Stimulated activated CD4-positive, alpha-beta T cell treated with anti-CD3 and anti-CD28 coated beads, TNF-alpha, amount 100 ng/mL, for 24 hours (primary cell): ENCODE measurements at regions not wholly inside any gene's neighbourhood (a gene's known extent, or its start where the extent isn't known, plus 50 kb on each side); places are given as distances from the start of the nearest gene placed in this dataset.
"Not testable (repeated sequence)": the region's sequence is repeated elsewhere in the genome, so short reads cannot be mapped to it uniquely, and the experiment has no call there.

Experiments used
- DNase-seq, 3 experiments: peaks; one replicate each; pipeline ENCODE4 v3.0.0-alpha.2; 2020; ENCODE audit warnings: low read depth in 3 of 3

DNA sequence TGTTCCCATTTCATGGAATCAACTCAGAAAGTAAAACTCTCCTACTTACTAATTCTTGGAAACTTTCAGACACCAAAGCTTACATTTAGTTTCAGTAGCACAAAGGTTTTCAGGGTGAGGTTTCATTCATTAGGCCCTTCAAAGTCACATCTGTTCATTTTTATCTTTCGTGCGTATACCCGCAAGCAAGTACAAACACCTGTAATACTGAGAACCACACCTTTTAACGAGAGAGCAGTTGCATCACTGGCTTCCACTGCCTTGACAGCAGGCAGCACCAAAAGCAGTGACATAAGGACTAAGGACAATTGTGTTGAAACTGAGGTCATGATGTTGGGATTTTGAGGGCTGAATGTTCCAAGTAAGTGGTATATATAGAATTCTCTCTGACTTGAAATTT, 60.5 kb downstream of the GOLGA6L22 start:
- DNase-seq = not testable (repeated sequence)

DNA sequence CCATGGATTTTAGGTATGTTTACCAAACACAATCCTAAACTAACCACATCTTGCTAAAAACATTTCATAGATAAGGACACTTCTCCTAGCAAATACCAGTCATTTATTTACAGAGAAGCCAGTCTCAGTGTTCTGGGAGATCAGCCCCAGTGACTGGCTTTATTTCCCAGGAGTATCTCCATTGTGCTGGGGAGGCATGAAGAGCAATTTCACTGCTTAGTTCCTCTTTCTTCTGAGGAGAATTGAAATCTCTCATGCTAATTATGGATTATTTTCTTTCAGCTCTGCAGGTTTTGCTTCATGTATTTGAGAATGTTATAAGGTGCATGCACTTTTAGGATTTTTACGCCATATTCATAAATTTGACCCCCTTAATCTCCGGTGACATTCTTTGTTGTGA, 67.8 kb downstream of the GOLGA6L22 start:
- DNase-seq = not testable (repeated sequence)

DNA sequence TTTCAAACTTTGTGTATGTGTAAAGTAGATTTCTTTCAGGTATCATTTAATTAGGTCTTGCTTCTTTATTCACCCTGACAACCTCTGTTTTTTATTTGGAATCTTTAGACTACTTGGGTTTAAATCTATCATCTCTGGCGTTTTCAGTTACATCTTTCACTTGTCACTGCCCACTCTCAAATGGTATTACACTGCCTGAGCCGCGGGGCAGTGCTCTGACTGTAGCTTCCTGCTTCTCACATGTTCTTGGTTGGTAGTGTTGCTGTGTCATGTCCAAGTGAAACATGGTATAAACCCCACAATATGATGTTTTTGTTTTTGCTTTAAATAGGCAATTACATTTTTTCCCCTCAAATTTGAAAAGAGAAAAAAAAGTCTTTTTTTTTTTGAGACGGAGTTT, 68.3 kb downstream of the GOLGA6L22 start:
- not testable (repeated sequence) for DNase-seq

DNA sequence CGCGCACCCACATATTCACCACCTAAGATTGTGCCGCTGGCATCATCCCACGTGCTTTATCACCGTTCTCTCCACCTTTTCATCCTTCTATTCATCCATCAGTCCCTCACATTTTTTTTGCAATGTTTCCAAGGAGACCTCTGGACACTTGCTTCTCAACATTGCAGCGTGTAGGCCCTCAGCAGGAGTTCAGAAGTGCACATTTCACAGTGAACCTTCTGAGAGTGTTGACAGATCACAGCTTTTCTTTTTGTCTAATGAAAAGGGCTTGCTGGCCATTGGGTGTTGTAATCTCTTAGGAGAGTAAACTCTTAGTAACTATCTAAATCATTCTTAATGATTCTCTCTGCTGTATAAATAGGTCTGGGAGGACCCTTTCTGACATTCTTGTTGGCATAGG, 70.5 kb downstream of the GOLGA6L22 start:
- not testable (repeated sequence) for DNase-seq

DNA sequence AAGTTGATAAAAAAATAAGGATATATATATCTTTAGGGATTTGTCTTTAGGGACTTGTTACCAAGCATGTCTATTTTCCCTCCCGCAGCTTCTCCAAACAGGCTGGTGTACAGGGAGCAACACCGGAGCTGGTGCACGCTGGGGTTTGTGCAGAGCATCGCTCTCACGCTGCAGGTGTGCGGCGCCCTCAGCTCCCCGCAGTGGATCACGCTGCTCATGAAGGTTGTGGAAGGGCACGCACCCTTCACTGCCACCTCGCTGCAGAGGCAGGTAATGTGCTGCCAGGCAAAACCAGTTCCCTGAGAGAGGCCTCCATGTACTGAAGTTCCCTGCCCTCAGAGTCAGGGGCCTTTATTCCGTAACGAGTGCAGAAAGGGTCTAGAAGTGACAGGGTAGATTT, 101.0 kb downstream of the GOLGA6L22 start:
- not testable (repeated sequence) for DNase-seq

DNA sequence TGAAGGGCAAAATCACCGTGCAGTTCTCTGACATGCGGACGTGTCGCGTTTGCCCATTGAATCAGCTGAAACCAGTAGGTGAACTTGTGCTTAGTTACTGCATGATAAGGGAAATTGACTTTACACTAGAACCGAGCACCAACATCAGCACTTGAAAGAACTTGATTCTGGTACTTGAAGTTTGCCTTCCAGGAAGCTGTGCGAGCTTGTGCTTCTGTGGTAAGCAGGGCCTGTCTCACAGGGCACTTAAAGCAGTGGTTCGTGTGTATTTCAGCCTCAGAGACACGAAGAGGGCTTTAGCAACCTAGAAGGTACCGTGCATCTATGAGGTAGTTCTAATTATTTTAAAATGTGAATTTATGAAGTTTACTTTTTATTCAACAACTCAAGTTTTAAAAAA, 103.0 kb downstream of the GOLGA6L22 start:
- DNase-seq = not testable (repeated sequence)

DNA sequence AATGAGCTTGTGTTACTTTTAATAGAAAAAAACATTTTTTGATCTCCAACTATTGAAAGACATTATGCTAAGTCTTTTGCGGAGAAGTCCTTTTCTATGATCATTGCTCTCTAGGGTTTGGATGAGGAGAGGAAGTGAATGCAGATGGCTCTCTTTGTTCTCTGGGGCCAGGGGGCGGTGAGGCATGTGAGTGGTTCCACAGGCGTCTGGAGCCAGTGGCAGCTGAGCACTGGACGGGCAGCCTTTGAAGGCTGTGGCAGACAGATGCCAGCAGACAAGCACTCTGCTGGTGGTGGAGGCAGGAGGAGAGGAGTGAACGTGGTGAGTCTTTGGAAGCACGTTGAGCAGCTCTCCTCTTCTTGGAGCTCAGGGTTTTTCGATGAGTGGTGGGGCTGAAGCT, 107.8 kb downstream of the GOLGA6L22 start:
- DNase-seq = not testable (repeated sequence)

DNA sequence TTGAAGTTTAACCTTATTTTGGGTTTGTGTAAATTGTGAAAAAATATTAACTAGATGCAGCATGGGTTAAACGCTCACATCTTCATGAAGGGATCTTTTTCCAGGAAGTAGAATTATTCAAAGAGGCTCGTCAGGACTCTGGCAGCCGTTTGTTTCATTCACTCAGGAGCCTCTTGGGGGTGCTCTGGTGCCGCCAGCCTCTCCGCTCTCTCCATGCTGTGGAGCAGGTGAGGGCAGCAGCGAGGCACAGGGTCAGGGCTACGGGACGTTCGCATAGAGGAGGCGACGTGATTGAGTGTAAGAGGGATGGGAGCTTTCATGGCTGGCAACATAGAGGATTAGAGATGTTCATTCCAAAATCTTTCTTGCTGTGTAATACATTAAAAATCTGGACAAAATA, 110.8 kb downstream of the GOLGA6L22 start:
- not testable (repeated sequence) for DNase-seq

DNA sequence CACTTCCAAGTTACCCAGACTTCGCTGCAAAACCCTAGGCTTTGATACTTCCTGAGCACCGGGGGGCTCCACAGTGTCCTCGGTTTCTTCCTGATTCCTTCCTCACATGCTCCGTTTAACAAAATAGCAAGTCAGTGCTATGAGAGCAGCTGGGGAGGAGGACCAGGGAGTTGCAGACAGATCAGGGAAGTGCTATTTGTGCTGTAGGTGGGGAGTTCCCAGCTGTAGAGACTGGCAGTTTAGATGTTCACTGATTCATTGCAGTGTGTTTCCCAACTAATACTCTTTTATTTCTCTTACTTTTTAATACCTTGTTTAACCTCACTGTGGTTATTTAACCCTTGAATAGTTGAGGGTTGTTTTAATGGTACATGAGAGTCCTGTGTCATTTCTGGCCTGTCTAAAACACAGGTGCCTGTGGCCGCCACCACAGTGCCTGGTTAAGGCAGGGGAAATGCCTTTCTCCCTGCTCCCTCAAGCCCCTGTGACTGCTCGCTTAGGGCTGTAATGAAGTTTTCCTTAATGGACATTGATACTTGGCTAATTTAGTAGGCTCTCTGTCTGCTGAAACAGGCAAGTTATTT, 113.5 kb downstream of the GOLGA6L22 start:
- not testable (repeated sequence) for DNase-seq

DNA sequence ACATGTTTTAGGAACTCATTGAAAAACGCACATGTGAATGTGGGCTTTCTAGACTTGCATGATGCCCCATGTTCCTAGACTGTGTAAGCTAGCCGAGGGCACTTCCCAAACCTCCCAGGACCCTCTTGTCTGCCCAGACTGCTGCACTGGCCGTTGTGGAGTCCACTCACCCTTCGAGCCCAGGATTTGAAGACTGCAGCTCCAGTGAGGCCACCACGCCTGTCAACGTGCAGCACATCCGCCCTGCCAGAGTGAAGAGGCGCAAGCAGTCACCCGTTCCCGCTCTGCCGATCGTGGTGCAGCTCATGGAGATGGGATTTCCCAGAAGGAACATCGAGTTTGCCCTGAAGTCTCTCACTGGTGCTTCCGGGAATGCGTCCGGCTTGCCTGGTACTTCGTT, 114.1 kb downstream of the GOLGA6L22 start:
- DNase-seq = not testable (repeated sequence)

DNA sequence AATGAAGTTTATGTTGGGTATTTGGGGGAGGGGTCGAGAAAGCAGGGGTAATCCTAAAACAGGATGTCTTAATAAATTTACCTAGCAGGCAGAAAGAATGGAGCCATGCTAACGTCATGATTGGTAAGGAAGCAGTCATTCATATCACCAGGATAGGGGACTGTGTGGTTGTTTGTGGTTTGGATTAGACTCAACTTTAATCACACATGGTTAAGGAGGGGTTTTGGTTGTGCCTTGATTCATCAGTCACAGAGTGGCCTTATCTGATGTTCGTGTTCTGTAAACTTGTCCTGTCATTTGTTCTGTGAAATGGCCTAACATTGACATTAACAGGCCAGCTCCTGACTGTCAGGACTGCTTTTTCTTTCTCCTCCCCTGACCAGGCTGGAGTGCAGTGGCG, 119.1 kb downstream of the GOLGA6L22 start:
- DNase-seq = not testable (repeated sequence)

DNA sequence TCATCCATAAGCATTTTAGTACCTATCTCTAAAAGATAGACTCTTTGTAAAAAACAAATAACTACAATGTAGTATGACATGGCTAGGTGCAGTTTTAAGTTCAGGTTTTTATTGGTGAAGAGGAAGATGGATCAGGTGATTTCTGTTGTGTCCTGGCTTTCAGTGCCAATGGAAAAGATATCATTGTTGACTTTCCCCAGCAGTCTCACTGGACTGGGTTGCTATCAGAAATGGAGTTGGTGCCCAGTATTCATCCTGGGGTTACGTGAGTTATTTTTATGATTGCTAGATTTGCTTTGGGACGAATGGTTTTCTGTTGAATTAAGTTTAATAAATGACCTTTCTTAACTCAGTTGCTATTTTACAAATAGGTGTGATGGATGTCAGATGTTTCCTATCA, 120.5 kb downstream of the GOLGA6L22 start:
- not testable (repeated sequence) for DNase-seq

DNA sequence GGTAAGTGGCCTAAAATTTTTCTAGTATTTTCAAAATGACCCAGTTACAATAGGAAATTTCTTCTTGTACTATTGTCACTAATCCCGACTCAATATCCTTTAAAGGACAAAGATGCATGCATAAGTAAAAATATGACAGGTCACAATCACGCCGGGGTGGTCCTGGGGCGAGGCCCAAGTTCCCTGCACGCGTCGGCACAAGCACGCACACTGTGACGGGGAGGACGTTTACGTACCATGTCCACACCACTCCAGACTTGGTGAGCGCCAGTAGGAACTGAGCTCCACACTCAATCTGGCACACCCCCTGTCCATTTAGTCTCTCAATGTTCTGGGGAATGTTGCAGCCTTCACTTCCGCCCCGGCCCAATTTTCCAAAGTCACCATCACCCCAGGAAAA, 128.7 kb downstream of the GOLGA6L22 start:
- not testable (repeated sequence) for DNase-seq

DNA sequence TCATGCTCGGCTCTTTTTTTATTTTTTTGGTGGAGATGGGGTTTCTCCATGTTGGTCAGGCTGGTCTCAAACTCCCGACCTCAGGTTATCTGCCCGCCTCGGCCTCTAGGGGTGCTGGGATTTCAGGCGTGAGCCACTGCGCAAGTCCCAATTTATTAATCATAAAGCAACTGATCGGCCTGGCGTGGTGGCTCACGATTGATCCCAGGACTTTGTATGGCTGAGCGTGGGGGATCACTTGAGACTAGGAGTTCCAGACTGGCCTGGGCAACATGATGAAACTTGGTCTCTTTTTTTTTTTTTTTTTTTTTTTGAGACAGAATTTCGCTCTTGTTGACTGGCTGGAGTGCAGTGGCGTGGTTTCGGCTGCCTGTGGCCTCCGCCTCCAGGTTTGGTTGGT, 139.8 kb downstream of the GOLGA6L22 start:
- DNase-seq = not testable (repeated sequence)

DNA sequence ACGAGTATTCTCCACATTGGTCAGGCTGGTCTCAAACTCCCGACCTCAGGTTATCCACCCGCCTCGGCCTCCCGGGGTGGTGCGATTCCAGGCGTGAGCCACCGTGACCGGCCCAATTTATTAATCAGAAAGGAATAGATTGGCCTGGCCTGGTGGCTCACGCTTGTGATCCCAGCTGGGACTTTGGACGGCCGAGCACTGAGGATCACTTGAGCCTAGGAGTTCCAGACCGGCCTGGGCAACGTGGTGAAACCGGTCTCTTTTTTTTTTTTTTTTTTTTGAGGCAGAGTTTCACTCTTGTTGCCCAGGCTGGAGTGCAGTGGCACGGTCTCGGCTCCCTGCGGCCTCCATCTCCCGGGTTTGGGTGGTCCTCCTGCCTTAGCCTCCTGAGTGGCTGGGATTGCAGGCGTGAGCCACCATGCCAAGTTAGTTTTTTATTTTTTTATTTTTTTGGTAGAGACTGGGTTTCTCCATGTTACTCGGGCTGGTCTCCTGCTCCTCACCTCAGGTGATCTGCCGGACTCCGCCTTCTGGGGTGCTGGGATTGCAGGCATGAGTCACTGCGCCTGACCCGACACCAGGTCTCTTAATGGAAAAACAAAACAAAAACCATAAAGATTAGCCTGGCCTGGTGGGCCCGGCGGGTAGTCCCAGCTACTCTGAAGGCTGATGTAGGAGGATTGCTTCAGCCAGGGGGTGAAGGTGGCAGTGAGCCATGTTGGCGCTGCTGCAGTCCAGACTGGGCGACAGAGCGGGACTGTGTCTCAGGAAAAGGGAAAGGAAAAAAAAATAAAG, 141.0 kb downstream of the GOLGA6L22 start:
- DNase-seq = not testable (repeated sequence)

DNA sequence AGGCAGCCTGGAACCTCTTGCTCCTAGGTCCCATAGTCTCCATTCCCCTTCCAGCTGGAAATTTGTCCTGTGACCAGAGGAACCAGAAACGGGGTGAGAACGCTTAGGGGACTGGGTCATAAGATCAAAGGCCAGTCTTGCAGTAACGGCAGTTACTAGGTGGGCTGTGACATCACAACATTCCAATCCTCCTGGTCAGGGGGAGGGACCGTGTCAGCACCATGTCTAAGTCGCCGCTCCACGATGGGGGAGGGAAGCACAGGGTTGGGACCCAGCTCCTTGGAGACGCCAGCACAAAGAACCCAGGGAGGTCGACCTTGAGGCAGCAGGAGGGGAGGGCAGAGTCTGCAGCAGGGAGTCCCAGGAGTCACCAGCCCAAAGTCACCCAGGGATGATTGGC, 158.3 kb downstream of the GOLGA6L22 start:
- DNase-seq = not testable (repeated sequence)

DNA sequence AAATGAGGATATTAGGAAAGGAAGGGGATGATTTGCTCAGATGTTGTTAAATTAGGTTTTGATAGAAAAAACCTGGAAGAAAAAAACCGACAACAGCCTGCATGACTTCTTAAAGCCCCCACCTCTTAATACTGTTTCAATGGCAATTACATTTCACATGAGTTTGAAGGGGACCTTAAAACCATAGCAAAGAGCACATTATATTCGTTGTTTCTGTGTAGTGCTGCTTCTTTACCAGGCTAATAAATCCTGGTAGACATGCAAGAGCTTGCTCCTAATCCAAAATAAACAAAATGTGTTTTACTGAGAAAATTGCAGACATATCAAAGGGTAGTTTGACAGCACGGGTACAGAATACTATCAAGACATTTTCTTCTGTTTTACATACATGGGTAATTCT, 154.7 kb upstream of the NIPA1 start:
- not testable (repeated sequence) for DNase-seq

DNA sequence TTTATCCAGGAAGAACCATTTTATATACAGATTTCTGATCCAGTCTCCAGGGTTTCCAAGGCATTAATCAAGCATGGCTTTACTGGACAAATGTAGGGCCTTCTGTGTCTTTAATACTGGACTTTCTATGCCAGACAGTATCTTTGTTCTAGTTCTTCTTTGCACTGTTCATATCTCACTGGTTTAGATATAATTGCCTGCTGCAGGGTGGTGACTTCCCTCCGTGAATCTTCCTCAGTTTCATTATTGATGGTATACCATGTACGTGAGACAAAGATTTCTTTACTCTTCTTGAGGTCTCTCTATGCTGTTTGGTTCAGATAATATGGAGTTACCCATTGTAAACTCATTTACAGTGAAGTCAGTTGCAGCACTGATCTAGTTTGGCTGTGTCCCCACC, 146.5 kb upstream of the NIPA1 start:
- DNase-seq = not testable (repeated sequence)

DNA sequence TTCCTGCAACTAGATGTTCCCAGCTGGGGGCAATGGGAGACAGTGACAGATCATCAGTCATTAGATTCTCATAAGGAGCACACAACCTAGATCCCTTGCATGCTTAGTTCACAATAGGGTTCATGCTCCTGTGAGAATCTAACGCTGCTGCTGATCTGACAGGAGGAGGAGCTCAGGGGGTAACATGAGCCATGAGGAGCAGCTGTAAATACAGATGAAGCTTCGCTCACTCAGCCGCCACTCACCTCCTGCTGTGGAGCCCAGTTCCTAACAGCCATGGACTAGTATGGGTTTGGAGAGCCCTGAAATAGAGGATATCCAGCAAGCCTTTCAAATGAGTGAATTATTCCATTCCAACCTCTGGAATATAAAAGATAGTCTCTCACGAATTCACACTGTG, 137.0 kb upstream of the NIPA1 start:
- not testable (repeated sequence) for DNase-seq

DNA sequence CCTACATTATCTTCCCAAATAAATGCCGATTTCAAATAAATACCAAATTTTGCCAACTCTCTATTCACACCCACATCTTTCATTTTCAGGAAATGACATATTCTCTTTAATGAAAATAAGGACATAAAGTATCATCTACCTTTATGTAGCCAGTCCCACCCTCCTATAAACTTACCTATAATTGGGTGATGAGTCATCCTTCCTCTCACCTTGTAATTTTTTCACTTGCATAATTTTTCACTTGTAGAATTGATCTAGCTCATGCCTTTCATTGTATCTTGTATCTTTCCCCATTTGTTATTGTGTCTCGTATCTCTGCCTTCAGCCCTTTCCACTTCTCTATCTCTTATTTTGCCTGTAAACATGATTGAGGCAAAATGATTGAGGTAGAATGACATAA, 135.3 kb upstream of the NIPA1 start:
- DNase-seq = not testable (repeated sequence)

DNA sequence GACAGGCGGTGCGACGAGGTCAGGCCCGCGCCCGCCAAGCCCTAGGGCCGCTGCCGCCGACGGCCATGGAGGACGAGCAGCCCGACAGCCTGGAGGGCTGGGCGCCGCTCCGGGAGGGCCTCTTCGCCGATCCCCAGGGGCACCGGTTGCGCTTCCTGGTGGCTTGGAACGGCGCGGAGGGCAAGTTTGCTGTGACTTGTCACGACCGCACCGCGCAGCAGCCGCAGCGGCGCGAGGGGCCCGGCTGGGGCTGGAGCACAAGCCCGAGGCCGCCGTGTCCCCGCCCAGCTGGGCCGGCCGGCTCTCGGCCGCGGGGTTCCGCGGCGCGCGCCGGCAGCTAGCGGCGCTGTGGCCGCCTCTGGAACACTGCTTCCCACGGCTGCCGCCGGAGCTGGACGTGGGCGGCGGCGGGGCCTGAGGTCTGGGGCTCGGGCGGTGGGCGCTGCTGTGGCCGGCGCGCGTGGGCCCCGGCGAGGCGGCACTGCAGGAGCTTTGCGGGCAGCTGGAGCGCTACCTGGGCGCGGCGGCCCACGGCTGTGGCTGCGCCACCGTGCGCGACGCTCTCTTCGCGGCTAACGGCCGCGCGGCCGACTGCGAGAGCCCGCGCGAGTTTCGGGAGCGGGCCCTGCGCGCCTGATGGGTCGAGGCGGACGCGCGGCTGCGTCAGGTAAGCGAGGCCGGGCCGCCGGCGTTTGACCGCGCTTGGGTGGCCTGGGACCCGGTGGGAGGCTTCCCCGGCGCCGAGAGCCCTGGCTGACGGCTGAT, 122.0 kb upstream of the NIPA1 start:
- peak in 1 of 3 experiments; percentile 28 for DNase-seq

DNA sequence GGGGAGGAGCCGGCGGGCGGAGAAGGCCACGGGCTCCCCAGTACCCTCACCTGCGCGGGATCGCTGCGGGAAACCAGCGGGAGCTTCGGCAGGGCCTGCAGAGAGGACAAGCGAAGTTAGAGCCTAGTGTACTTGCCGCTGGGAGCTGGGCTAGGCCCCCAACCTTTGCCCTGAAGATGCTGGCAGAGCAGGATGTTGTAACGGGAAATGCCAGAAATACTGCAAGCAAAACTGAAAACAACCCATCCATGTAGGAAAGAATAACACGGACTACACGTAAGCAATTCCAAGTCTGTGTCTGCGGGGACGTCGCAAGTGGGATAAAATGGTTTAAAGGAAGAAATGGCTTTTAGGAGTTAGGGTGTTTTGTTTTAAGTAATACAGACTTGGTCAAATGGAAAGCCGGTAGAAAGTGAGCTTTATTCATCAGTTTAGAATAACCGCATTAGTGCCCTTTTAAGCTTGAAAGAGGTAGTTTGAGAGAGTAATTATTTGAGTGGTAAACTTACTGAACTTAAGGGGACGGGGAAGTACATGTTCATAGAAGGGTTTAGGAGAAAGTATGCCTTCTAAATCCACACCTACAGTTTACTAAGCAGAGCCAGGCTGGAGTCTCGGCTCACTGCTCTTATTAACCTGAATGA, 121.3 kb upstream of the NIPA1 start:
- DNase-seq = peak in 1 of 3 experiments; percentile 14
